GM18502 (cell line): ENCODE measurements at regions not wholly inside any gene's neighbourhood (a gene's known extent, or its start where the extent isn't known, plus 50 kb on each side); places are given as distances from the start of the nearest gene placed in this dataset.
"Not testable (repeated sequence)": the region's sequence is repeated elsewhere in the genome, so short reads cannot be mapped to it uniquely, and the experiment has no call there.

Experiments used
- ATAC-seq: cut with Tn5 transposase; IDR thresholded peaks from one replicate; pipeline ENCODE4 v1.9.1; 2021; ENCODE audit warnings: mild to moderate bottlenecking; ENCODE audit not compliant: unreplicated experiment, poor library complexity

DNA sequence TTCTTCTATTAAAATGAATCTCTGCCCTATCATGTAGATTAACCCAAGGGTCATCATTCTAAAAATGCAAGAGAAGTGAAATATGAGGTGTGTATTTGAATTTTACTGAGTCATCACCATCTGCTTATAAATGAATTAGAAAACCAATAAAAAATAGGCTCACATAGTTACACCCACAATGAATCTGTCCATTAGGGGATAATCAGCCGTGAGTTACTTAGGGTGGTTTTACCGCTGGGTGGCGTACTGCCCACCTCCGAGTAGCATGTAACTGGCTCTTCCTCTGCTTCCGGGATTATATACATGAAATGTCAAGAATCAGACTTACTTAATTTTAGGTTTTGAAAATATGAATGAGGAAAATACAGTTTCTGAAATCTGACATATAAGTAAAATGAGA lies 332.9 kb upstream of the CCNG1 start:
- no peak for ATAC-seq

DNA sequence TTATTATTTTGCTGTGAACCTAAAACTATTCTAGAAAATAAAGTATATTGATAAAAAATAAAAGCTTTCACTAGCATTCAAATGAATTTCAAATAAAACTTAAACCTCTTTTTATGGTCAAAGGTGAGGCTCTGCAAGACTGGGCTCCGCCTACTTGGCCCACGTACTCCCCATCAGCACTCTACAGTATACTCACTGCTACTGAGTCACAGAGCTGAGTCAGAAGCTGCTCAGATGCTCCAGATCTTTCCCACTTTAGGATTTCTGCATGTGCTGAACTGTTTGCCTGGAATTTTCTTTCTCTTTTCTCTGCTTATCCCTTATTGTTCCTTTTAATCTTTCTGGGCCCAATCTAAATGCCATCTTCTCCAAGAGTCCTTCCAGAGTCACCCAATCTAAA lies 331.9 kb upstream of the CCNG1 start:
- no peak for ATAC-seq

DNA sequence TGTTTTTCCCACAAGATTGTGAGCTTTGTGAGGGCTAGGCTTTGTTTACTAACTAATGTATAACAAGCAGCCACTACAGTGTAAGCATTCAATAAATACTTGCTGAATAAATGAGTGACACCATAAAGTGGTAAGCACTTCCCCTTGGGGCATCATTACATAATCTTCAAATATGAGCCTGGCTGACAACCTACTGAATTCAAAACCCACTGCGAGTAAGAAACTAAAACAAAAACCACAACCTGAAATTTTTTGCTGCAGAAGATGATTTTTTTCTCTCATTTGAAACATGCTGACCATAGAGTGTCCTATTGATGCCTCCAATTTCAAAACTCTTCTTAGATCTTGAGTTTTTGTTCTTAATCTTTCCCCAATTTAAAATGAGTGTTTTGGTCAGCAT lies 331.3 kb upstream of the CCNG1 start:
- ATAC-seq = peak; percentile 61

DNA sequence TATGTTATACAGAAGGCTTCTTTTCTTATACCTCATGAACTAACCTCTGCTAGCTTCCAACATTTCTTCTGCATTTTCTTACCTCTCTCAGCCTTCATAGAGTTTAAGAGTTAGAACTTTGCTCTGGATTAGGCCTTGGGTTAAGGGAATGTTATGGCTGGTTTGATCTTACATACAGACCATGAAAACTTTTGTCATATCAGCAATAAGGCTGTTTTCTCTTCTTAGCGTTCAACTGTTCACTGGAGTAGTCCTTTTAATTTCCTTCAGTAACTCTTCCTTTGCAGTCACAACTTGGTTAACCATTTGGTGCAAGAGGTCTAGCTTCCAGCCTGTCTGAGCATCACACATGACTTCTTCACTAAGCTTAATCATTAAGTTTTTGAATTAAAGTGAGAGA lies 329.0 kb upstream of the CCNG1 start:
- no peak for ATAC-seq

DNA sequence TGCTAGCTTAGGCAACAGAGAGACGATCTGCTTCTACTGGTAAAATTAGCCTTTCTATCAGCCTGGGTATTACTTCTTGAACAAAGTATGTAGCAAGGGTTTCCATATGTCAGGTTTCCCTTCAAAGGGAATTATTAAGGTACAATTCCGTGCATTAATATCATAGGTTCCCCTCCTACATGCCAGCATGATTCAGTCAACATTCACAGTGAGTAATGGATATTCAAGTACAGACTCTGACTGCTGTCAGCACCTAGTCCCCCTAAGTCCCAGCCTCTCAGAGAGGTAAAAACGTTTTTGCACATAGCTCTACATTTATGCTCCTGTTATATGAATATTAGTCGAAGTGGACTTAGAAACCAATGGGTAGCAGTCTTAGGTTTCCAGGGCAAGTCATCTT lies 322.4 kb upstream of the CCNG1 start:
- no peak for ATAC-seq

DNA sequence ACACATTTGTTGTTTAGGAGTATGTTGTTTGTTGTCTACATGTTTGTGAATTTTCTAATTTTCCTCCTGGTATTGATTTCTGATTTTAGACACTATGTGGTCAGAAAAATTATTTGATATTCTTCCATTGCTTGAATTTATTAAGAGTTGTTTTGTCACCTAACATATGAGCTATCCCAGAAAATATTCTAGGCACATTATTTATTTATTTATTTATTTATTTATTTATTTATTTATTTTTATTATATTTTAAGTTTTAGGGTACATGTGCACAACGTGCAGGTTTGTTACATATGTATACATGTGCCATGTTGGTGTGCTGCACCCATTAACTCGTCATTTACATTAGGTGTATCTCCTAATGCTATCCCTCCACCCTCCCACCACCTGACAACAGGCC lies 320.8 kb upstream of the CCNG1 start:
- not testable (repeated sequence) for ATAC-seq

DNA sequence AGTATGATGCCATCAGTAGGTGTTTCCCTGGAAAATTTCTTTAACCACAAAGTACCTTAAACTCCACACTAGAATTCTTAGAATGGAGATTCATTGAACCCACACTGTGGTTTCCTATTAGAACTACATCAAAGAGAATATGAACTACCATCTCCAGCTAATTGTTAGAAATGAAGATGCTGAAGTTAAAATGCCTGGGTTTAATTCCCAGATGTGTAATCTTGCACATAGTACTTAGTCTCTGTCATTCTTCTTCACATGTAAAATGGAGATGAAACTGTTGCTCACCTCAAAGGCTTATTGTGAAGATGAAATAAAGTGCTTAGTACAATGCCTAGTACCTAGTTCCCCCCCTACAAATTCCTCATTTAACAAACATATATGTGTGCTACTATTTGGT lies 303.3 kb upstream of the CCNG1 start:
- no peak for ATAC-seq

DNA sequence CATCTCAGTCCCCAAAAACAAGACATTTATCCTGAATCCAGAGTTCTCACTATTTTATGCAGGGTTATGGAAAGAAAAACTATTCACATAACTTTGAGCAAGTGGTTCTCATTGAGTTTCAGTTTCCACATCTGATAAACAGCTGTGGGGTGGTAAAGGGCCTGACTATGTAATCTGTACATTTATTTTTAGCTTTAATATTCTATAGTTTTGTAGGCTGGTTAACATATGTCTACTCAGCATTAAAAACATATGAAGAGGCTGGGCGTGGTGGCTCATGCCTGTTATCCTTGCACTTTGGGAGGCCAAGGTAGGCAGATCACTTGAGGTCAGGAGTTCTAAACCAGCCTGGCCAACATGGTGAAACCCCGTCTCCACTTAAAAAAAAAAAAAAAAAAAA lies 301.5 kb upstream of the CCNG1 start:
- no peak for ATAC-seq

DNA sequence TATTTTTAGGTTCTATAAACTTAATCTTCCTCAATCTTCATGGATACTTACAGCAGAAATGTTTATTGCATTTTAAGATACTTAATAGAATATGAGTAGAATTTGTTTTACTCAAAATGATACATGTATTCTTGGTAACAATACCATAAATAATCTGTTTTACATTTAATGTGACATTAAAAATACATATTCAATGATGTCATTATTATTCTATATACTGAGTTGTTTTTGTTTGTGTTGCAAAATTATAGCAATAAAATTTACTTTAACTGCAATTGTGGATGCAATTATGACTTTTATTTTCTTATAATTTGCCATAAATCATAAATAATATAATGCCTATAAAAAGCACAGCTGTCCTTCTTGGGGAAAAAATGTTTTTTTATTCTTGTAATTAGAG lies 275.9 kb upstream of the CCNG1 start:
- ATAC-seq = no peak

DNA sequence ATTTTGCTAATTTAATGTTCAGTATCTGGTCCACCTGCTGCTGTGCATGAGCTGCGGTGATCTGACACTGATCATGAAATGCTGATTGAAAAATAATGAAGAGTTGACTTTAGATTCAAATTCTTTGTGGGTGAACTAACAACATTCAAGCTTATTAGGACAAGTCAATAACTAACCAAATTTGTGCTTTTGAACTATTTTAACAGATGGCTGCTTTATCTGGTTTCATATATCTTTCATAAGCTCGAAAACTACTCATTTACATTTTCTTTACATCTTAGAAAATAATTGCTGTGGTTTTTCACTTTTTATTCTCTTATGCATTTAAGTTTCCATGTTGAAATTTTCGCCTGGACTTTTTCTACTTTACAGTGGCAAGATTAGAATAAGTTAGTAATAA lies 274.8 kb upstream of the CCNG1 start:
- ATAC-seq = no peak

DNA sequence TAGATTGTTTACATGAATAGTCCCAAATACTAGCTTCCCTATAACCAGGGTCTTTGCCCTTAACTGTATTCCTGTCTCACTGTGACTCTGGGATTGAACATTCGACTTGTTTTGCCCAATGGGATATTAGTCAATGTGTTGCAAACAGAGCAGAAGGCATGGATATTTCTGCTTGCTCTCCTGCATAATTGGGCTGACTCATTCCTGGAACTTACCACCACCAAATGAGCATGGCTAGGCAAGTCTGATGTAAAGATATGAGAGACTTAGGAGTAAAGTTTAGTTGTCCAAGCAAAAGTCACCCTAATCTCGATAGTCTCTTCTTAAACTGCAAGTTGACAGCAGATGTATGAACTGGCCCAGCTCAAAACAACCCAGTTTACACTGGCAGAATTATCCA lies 273.5 kb upstream of the CCNG1 start:
- ATAC-seq = no peak

DNA sequence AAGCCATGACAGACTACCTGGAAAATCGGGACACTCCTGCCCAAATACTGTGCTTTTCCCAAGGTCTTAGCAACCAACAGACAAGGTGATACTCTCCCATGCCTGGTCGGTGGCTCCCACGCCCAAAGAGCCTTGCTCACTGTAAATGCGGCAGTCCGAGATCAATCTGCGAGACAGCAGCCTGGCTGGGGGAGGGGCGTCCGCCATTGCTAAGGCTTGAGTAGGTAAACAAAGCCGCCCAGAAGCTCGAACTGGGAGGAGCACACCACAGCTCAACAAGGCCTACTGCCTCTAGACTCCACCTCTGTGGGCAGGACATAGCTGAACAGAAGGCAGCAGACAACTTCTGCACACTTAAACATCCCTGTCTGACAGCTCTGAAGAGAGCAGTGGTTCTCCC lies 272.1 kb upstream of the CCNG1 start:
- ATAC-seq = no peak

DNA sequence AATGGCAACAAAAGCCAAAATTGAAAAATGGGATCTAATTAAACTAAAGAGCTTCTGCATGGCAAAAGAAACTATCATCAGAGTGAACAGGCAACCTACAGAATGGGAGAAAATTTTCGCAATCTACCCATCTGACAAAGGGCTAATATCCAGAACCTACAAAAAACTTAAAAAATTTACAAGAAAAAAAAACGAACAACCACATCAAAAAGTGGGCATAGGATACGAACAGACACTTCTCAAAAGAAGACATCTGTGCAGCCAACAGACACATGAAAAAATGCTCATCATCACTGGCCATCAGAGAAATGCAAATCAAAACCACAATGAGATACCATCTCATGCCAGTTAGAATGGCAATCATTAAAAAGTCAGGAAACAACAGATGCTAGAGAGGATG lies 267.2 kb upstream of the CCNG1 start:
- ATAC-seq = not testable (repeated sequence)

DNA sequence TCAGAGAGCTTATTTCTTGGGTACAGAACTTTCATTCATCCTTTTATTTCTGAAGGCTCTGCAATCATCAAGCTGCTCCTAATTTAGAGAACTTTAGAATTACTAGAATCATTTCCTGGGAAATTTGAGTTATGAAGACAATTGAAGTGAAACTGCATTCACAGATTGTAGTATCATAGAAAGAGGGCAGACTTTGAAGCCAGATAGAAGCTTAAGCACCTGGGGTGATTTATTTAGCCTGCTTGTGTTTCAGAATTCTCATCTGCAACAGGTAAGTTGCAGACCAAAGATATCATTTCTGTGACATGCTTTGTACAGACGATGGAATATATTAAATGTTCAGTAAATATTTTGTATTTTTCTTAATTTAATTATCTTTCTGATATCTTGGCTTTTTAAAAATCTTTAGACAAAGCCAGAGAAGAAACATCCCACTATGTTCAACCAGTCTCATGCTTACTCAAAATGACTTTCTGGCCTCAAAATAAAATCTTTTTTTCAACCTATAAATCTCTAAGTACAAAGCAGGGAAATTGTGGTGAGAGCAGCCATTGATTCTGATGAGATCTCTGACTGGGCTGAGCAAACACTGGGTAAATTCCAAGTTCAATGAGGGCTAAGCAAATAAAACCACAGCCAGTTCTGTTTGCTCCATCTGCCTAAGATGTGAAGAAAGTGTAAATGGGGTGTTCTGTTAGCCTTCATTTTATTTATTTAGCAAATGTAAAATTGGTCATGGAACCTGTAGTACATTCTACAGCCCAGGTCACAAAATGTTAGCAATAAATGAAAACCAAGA lies 264.7 kb upstream of the CCNG1 start:
- no peak for ATAC-seq

DNA sequence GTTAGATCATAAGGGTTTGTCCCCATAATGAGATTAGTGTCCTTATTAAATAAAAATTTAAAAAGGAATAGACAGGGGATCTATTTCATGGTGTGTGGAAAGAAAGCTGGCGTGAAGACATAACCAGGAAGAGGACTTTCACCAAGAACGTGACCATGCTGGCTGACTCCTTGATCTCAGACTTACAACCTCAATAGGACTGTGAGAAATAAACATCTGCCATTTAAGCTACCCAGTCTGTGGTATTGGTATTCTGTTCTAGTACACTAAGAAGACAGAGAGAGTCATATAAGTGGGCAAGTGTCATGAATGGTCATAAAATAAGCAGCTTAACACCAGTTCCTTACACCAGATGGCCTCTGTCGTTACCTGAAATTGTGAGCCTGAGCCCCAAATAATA lies 259.4 kb upstream of the CCNG1 start:
- no peak for ATAC-seq

DNA sequence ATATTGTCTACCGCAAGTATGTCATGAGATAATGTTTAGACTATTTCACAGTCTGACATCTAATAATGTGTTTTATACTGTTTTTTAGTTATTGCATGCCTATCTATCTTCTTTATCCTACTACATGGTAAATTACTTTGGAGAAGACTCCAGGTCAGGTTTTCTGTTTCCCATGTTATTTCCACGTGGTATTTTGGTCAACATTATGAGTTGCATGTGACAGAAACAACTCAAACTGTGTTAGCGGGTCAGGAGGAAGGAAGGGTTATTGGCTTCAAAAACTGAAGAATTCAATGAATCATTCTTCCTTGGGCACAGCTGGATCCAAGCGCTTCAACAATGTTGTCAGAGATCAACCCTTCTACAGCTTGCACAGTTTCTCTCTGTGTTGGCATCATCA lies 252.1 kb upstream of the CCNG1 start:
- ATAC-seq = no peak

DNA sequence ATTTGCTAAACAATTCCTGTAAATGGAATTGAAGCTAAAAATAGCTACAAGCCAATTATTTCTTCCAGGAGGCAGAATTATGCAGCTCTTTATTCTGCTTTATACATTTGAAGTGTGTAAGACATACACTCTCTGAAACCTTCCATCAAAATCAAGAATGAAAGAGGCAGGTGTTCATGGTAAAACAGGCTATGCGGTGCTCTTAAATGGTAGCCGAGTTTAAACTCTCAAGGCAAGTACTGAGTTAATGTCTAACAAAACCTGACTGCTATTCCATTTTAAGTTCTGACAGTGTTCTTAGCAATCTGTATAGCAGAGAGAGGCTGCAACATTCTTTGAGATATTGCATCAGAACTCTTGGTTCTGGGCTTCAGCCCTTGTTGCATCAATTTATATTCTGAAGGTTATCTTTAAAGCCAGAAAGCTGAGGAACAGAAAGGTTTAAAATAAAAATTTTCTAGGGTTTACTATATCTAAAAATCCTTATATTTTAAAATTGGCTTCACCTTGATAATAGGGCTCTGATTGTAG lies 248.3 kb upstream of the CCNG1 start:
- no peak for ATAC-seq

DNA sequence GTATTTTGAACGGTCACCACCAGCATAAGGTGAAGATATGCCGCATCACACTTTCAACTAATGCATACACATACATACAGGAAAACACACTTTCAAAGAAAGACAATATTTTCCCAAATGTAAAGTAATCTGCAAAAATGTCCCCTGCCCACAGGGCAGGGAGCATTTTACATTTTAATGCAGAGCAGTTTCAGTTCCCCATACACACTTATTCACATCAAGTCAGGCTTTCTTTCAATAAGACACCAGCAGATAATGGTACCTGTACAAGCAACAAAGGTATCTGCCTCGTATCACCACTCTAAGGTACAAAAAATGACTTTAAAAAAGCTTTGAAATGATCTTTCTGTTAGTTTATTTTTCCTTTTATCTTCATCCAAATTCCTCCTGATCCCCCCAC lies 247.1 kb upstream of the CCNG1 start:
- ATAC-seq = peak; percentile 76

DNA sequence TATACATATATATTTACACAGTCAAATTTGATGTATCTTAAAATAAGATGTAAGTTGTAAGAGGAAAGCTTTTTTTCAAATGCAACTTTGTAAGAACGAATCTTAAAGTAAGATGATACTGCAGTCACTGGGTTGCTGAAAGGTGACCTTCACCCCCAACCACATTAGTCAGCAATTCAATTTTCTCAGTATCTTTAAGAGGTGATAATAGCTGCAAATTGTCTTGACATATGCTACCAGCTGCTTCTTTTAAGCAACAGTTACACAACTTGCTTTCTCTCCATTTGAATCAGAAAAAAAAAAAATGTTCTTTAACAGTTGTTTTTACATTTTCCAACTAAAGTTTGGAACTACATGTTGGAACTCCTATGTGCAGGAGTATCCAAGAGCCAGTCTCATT lies 246.6 kb upstream of the CCNG1 start:
- ATAC-seq = no peak

DNA sequence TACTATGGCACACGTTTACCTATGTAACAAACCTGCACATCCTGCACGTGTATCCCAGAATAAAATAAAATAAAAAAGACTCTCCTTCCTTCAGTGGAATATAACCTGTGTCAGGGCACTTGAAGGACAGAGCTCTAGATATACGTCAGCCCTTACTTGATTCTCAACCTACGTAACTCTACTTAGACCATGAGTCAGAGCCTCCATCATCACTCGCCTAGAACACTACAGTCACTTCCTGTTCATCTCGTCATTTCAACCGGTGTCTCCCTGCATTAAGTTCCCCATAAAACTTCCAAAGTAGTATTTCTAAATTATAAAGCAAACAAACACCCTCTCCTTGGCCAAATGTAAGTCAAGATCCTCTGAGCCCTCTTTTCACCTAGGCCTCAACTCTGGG lies 243.5 kb upstream of the CCNG1 start:
- ATAC-seq = no peak

DNA sequence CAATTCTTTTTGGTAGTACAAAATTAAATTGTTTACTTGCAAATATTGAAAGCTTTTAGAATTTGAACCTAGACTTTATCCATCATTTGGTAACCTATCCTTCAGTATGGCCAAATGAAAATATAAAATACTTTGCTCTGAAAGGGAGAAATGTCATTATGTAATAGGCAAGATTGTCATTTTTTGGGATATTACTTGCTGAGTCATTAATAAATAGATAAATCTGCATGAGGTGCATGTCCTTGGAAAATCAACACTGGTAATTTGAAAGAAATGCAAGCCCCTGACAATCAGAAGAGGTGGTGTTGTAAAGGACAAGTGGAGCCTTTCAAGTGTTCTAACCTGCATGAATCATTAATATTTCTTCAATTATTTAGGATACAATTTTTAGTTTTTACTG lies 231.8 kb upstream of the CCNG1 start:
- no peak for ATAC-seq

DNA sequence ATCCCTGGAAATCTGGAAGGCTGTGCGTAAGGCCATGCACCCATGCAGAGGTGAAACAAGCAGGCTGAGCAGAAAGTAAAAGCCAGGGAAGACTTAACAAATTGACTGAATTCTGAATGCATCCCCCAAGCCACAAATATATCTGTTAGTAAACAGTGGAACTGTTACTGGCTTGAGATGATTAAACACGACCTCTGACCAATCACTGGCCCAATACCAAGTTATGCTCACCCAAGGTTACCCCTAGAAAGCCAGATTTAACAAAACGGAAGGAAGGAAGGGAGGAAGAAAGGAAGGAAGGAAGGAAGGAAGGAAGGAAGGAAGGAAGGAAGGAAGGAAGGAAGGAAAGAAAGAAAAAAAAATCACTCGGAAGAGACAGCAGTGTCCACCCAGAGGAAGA lies 215.8 kb upstream of the CCNG1 start:
- no peak for ATAC-seq
